ENCODE measurements at regions not wholly inside any gene's neighbourhood (a gene's known extent, or its start where the extent isn't known, plus 50 kb on each side); places are given as distances from the start of the nearest gene placed in this dataset.

DNA sequence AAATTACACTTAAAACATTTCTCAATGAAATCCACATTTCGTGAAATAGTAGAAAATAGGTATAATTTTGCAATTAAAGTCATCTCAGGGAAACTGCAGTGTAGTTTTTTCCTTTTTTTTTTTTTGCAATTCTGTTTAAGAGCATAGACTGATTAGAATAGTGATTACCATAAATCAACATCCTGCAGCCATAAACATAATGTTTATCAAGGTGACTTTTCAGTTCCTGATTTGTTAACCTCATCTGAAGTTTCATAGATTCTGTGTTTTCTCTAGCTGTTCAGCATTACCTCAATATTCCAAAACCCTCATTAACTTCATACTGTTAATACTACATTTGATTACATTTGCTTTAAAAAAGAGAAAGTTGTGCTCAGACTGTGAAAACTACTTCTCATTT is 286.3 kb upstream of the DACH1 start:
- DNase-seq, result no peak

- no peak for DNase-seq
Measured at GRCh38 chr13:72151241-72151640, 284.2 kb upstream of the DACH1 start.

GRCh38 chr13:72150502-72150901 is 283.5 kb upstream of the DACH1 start:
- DNase-seq, result no peak

DNA sequence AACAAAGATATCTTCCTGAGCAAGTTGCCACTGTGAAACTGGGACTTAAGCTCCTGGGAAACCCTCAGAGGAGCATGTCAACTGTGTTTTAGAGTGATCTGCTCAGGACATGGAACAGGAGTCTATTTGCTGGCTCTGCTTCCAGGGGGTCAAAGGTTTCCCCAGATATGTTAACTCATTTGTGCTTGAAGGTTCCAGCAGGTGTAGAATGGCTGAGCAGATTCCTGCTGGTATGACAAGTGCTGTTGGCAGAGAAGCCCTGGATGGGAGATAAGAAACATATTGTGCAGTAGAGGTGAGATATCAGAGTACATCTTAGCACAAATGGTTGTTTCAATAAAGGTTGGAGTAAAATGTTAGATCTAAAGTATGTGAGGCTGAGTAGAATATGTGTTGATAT is 282.7 kb upstream of the DACH1 start:
- no peak for DNase-seq

DNA sequence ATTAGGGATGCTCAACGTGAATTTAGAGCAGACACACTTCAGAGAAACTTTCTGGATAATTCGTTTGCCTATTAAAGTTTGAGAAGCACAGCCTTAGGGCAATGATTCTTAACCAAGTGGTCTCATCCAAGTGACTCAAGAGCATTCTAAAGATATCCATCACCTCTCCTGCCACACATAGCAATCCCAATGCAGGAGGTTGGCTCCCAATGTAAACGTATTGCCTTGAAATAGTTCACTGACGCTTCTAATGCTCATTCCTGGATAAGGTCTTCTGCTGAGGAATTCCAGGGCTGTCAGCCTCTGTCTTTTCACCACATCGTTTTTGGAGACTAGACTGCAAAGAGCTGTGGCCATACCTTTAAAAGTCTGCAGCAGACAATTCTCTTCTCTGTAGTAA is 279.8 kb upstream of the DACH1 start:
- DNase-seq, result no peak

GRCh38 chr13:72145383-72145782 is 278.4 kb upstream of the DACH1 start:
- DNase-seq, result no peak

DNA sequence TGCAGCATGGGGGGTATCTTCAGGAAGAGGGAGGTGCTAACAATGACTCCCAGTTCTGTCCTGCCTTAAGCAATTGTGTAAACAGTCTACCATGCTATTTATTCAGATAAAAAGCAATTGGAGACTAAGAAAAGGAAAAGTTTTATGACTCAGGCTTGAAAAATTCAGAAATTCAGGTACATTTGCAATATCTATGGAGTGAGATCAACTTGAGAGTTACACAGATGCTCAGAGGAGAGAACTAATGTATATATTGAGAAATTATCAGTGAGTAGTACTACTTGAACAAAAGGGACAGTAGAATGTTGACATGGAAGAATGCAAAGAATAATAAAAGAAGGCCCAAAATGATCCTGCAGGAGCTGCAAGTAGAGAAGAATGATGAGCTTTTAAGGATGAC is 277.6 kb upstream of the DACH1 start:
- no peak for DNase-seq

GRCh38 chr13:72141855-72142519 is 275.0 kb upstream of the DACH1 start:
- no peak for DNase-seq

DNA sequence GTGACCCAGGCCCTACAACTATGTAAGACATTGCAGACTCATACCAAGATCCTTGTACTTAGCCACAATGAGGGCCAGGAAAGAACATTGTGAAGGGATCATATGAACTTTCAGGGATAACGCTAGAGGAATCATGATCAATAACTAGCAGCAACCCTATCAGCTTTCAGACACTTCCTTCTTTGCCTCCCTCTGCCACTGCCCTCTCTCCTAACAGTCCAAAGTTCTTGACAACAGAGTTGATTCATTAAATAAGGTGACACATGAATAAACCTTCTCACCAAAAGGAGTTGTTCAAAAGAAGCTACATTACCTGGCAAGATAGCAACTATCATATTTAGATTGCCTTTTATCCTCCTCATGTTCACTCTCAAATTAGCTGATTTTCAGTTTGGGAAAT is 272.2 kb upstream of the DACH1 start:
- no peak for DNase-seq

DNA sequence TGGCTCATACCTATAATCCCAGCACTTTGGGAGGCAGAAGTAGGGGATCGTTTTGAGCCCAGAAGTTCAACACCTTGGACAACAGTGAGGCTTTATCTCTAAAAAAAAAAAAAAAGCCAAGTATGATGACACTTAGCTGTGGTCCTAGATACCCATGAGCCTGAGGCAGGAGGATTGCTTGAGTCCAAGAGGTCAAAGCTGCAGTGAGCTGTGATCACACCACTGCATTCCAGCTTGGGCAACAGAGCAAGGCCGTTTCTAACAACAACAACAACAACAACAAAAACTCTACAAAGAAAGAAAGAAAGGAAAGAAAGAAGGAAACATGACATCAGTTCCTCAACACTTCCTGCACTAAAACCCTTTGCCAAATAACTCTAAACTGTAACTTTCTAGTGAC is 265.1 kb upstream of the DACH1 start:
- DNase-seq, result no peak

DNA sequence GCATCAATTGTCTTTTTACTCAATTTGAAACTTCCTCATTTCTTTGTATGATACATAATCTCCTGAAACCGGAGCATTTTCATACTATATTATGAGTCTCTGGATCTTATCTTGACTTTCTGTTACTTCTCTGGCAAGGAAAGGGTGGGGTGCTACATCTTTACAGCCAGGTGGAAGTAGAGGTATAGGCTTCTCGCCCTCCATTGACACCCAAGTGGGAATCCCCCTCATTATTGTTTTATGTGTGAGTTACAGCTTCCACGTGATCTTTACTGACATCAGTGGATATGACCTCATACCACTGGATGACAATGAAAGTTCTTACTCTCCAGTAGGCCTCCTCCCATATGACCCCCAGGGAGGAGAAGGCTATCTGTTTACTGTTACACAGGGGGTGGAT is 262.1 kb upstream of the DACH1 start:
- no peak for DNase-seq

DNA sequence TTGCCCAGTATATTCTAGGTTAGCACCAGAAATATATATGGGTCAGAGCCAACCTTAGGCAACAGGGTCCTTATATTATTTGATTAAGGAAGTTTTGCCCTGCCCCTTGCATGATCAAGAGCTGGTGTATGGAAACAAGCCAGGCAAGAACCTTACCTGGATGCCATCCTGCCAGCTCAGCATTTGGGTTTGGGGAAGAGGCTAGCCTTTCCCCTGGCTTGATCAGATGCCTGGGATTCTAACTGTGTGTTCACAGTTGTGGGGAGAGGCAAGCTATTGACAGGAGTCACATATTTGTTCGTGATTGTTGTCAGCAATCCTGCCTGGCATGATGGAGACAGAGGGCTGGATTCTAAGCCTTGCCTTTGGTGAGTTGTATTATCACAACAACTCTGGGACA is 260.0 kb upstream of the DACH1 start:
- DNase-seq, result no peak

DNA sequence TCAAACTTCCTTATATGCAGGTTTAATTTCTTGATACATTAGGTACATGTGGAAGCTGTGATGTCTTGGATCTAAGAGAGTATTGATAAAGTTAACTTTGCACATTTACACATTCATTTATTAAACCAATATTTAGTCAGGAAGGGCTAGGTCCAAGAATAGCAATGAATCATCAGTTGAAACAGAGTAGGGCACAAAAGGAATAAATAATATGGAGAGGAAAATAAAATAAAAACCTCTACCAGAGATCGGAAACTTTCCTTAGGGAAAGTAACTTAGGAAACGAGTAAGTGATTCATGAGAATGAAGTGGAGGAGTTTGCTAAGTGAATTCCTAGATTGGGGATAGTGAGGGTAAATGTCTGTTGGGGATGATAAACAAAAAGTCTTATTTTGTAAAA is 259.4 kb upstream of the DACH1 start:
- DNase-seq, result no peak

- no peak for DNase-seq
Measured at GRCh38 chr13:72125561-72125960, 258.6 kb upstream of the DACH1 start.

DNA sequence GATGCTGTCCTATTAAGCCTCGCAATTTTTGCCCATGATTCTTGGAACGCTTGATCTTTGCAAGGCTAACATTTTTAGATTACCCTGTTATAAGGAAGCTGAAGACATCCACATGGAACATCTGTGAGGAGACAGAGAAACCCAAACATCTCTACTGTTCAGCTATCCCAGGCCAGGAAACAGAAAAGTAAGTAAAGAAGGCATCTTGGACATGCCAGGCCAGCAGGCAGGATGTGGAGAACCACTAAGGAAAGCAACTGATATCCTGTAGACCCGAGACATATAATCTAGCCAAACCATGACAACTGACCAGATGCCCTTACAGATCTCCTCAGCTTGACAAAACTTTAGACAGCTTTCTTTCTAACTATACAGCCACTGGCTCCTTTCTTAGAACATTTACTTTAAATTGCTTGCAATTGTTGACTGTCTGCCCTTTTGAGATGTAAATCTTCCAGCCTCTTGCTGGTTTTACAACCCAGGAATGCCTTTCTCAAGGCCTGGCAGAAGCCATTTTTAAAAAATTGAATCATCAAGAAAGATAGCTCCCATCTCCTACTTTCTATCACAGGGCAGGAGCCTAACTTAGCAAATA is 255.8 kb upstream of the DACH1 start:
- no peak for DNase-seq

DNA sequence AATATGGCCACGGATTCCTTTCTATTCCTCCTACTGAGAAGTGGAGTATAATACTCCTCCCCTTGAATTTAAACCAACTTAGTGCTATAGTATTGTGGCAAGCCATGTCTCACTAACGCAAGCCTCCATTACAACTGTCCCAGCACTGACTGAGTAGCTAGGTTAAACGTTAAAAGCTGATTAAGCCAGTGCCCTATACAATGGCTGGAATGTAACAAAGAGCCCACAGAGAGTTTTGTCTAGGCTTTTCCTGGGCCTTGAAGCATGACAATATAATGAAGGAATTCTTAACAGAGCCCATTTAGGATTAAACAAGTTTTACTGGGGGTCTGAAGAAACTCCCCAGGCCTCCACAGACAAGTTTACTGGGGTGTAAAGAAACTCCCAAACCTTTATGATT is 254.5 kb upstream of the DACH1 start:
- DNase-seq, result no peak

- DNase-seq, result no peak
Measured at GRCh38 chr13:72120632-72121031, 253.6 kb upstream of the DACH1 start.

DNA sequence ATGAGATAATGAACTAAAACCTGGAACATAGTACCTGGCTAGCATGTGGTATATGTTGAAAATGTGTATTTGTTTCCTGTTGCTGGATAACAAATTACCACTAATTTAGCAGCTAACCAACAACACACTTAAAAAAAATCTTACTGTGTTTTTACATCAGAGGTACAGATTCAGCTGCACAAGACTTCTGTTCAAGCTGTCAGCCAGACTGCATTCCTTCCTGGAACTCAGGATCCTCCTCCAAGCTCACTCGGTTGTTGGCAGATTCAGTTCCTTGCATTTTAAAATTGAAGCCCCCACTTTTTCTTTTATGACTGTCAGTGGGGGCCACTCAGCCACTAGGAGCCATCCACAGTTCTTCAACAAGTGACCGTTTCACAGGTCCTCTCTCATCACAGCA is 246.9 kb upstream of the DACH1 start:
- DNase-seq, result no peak

DNA sequence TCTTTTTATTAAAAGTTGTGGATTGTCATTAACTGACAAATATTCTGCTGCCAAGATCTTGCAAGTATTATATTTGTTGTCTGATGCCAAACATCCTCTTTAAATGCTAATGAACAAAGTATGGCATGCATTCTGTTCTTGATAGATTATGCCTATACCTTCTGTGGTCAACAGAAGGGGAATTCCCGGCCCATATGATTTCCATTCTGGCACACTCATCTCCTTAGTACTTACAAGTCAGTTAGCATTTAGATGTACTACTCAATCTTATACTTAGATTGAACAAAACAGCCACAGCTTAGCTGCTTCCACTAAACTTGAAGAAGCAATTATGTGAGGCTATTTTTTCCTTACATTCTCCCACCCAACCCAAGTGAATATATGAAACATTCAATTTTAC is 246.1 kb upstream of the DACH1 start:
- DNase-seq, result no peak

GRCh38 chr13:72112216-72112615 is 245.2 kb upstream of the DACH1 start:
- DNase-seq, result no peak

DNA sequence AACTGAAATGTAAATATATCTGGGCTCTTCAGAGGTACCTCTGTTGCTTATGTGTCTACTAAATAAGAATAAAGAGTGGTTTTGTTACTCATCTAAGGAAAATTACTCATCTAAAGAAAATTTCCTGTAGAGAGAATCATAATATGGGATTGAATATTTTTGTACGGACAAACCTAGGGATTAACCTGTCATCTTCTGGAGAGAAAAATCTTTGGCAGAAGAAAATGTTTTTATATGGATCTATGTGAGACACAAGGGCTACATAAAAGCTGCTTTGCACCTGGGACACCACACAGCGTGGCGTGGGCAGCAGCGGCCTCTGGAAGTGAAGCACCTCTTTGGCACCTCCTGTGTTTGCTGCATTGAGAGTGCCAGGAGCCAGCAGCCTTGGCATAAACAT is 242.9 kb upstream of the DACH1 start:
- no peak for DNase-seq

DNA sequence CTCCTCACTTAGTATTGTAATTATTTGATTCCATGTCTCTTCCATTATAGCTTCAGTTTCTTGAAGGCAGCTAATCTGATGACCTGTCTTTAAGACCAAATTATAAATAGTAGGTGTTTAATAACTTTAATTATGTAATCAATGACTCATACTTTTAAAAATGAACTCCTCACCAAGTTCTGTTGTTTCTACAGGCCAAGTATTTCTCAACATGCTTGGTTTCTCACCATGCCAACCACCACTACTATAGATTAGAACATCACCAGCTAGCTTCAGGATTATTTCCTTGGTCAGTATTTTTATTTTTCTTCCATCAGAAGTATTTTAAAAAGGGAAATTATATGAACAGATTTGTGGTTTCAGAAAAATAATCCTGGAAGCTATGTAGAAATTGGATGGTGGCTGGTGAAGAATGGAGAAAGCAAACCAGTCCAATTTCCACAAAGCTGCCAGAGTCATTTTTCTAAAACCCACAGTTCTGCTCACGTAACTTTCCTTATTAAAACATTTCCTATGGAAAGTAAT is 237.7 kb upstream of the DACH1 start:
- no peak for DNase-seq

GRCh38 chr13:72101768-72102400 is 234.9 kb upstream of the DACH1 start:
- no peak for DNase-seq

- no peak for DNase-seq
Measured at GRCh38 chr13:72100339-72100738, 233.3 kb upstream of the DACH1 start.
